GM06990 (cell line): ENCODE measurements at regions not wholly inside any gene's neighbourhood (a gene's known extent, or its start where the extent isn't known, plus 50 kb on each side); places are given as distances from the start of the nearest gene placed in this dataset.

Experiments used
- DNase-seq: peaks from one replicate; pipeline ENCODE4 v3.0.0-alpha.2; 2011; ENCODE audit not compliant: insufficient read length; ENCODE audit errors: extremely low read depth
- H3K27me3 ChIP-seq: replicated peaks from 2 replicates; pipeline ENCODE4 v1.6.0; 2011; ENCODE audit warnings: low read length; ENCODE audit not compliant: control insufficient read depth, insufficient read depth
- H3K36me3 ChIP-seq: 2 replicates; pipeline ENCODE4 v1.5.1; 2011; ENCODE audit warnings: low read length; ENCODE audit not compliant: control insufficient read depth, insufficient read depth
- H3K4me3 ChIP-seq: replicated peaks from 2 replicates; pipeline ENCODE4 v1.5.1; 2011; ENCODE audit warnings: low read depth, mild to moderate bottlenecking, control low read depth, low read length
- CTCF ChIP-seq: IDR thresholded peaks from 2 replicates; pipeline ENCODE4 v1.5.1; 2011; ENCODE audit warnings: low read length, control low read depth, mild to moderate bottlenecking, inconsistent platforms; ENCODE audit not compliant: insufficient read depth, poor library complexity, severe bottlenecking

GRCh38 chr13:99869830-99870229 is 101.7 kb downstream of the ZIC5 start:
- no peak for TF ChIP-seq CTCF
- no peak for DNase-seq
- Histone ChIP-seq H3K36me3 (no peaks in the 10 kb centered on the region), H3K27me3 (no peaks in the 10 kb centered on the region), H3K4me3 (no peak overlapping the region)

GRCh38 chr13:99868767-99869166 is 102.8 kb downstream of the ZIC5 start:
- no peak for TF ChIP-seq CTCF
- Histone ChIP-seq H3K4me3 (no peak overlapping the region), H3K27me3 (no peaks in the 10 kb centered on the region), H3K36me3 (no peaks in the 10 kb centered on the region)
- no peak for DNase-seq

GRCh38 chr13:99867535-99868257 is 103.9 kb downstream of the ZIC5 start:
- H3K27me3 ChIP-seq = no peaks in the 10 kb centered on the region
- no peak overlapping the region for H3K4me3 ChIP-seq
- no peak for TF ChIP-seq CTCF
- no peaks in the 10 kb centered on the region for H3K36me3 ChIP-seq
- DNase-seq = no peak

GRCh38 chr13:99866781-99867180 is 104.8 kb downstream of the ZIC5 start:
- no peaks in the 10 kb centered on the region for H3K27me3 ChIP-seq
- no peaks in the 10 kb centered on the region for H3K36me3 ChIP-seq
- no peak for TF ChIP-seq CTCF
- no peak for DNase-seq
- no peak overlapping the region for H3K4me3 ChIP-seq

GRCh38 chr13:99865420-99865930 is 106.1 kb downstream of the ZIC5 start:
- no peak for TF ChIP-seq CTCF
- H3K4me3 ChIP-seq = no peak overlapping the region
- DNase-seq = no peak
- H3K36me3 ChIP-seq = no peaks in the 10 kb centered on the region
- H3K27me3 ChIP-seq = no peaks in the 10 kb centered on the region
